OCI-LY3 (cell line): ENCODE measurements at regions not wholly inside any gene's neighbourhood (a gene's known extent, or its start where the extent isn't known, plus 50 kb on each side); places are given as distances from the start of the nearest gene placed in this dataset.

ENCODE experiments used
- H2AFZ ChIP-seq: fragments of 200-600, 300-600 bp; shearing (Covaris generic); 2 replicates; pipeline ENCODE4 v1.6.0; 2014; ENCODE audit warnings: antibody characterized with exemption, low read depth, low read length
- H3K27ac ChIP-seq: fragments of 200-600, 300-600 bp; sonication (generic); 2 replicates; pipeline ENCODE4 v1.5.1; 2014; ENCODE audit warnings: mild to moderate bottlenecking, low read length, moderate library complexity, mixed read lengths
- H3K27me3 ChIP-seq: fragments of 200-600, 300-600 bp; sonication (generic); 2 replicates; pipeline ENCODE4 v1.6.1; 2014; ENCODE audit warnings: low read depth, low read length, mixed read lengths
- H3K36me3 ChIP-seq: fragments of 200-600, 300-600 bp; sonication (generic); replicated peaks from 2 replicates; pipeline ENCODE3; 2014; ENCODE audit warnings: low read depth, low read length, mixed read lengths
- H3K4me1 ChIP-seq: fragments of 300-600, 200-600 bp; sonication (generic); 2 replicates; pipeline ENCODE4 v1.6.1; 2014; ENCODE audit warnings: low read length, mixed read lengths
- H3K4me2 ChIP-seq: fragments of 200-600, 300-600 bp; sonication (generic); 2 replicates; pipeline ENCODE4 v1.6.1; 2014; ENCODE audit warnings: low read length, mixed read lengths
- H3K4me3 ChIP-seq: fragments of 300-600, 200-600 bp; sonication (generic); 2 replicates; pipeline ENCODE4 v1.5.1; 2014; ENCODE audit warnings: antibody characterized with exemption, mild to moderate bottlenecking, low read length, moderate library complexity
- H3K79me2 ChIP-seq: fragments of 300-600, 200-600 bp; shearing (Covaris generic); 2 replicates; pipeline ENCODE4 v1.6.1; 2014; ENCODE audit warnings: mild to moderate bottlenecking, low read length, mixed read lengths
- H3K9ac ChIP-seq: fragments of 300-600, 200-600 bp; shearing (Covaris generic); 2 replicates; pipeline ENCODE4 v1.6.0; 2014; ENCODE audit warnings: mild to moderate bottlenecking, low read length, moderate library complexity
- H3K9me3 ChIP-seq: fragments of 200-600, 300-600 bp; shearing (Covaris generic); 2 replicates; pipeline ENCODE4 v1.6.1; 2014; ENCODE audit warnings: low read length, mixed read lengths; ENCODE audit not compliant: insufficient read depth
- H4K20me1 ChIP-seq: fragments of 200-600, 300-600 bp; sonication (generic); 2 replicates; pipeline ENCODE4 v1.6.1; 2016; ENCODE audit warnings: low read length, mixed read lengths; ENCODE audit not compliant: insufficient read depth
- CTCF ChIP-seq: fragments of 200-600, 300-600 bp; sonication (generic); IDR thresholded peaks from 2 replicates; pipeline ENCODE4 v1.5.1; 2014; ENCODE audit warnings: antibody characterized with exemption, low read length, low read depth
- EZH2phosphoT487 ChIP-seq: fragments of 200-600 bp; shearing (Covaris generic); IDR thresholded peaks from 2 replicates; pipeline ENCODE4 v1.6.1; 2018; ENCODE audit warnings: antibody characterized with exemption, mixed run types, low read depth

GRCh38 chr6:126820634-126821033 is 297.8 kb upstream of the RSPO3 start:
- TF ChIP-seq EZH2phosphoT487 (no peak), CTCF (no peak)
- Histone ChIP-seq H3K79me2 (no peaks in the 10 kb centered on the region), H2AFZ (no peak overlapping the region), H3K9ac (no peak overlapping the region), H3K4me1 (no peaks in the 10 kb centered on the region), H3K4me3 (no peak overlapping the region), H4K20me1 (no peaks in the 10 kb centered on the region), H3K36me3 (no peaks in the 10 kb centered on the region), H3K4me2 (no peak overlapping the region), H3K27me3 (no peaks in the 10 kb centered on the region), H3K27ac (no peak overlapping the region), H3K9me3 (no peaks in the 10 kb centered on the region)

- Histone ChIP-seq H4K20me1 (no peaks in the 10 kb centered on the region), H3K27ac (no peak overlapping the region), H2AFZ (no peak overlapping the region), H3K79me2 (no peaks in the 10 kb centered on the region), H3K4me2 (no peak overlapping the region), H3K4me3 (no peak overlapping the region), H3K4me1 (no peaks in the 10 kb centered on the region), H3K9me3 (no peaks in the 10 kb centered on the region), H3K27me3 (no peaks in the 10 kb centered on the region), H3K36me3 (no peaks in the 10 kb centered on the region), H3K9ac (no peak overlapping the region)
- no peak for TF ChIP-seq EZH2phosphoT487
- no peak for TF ChIP-seq CTCF
These were observed 296.8 kb upstream of the RSPO3 start for GRCh38 chr6:126821706-126822105.

GRCh38 chr6:126824226-126824625 is 294.2 kb upstream of the RSPO3 start:
- Histone ChIP-seq H3K36me3 (no peaks in the 10 kb centered on the region), H3K27ac (no peak overlapping the region), H4K20me1 (no peaks in the 10 kb centered on the region), H3K79me2 (no peaks in the 10 kb centered on the region), H3K27me3 (no peaks in the 10 kb centered on the region), H3K4me1 (no peaks in the 10 kb centered on the region), H3K4me2 (no peak overlapping the region), H2AFZ (no peak overlapping the region), H3K9me3 (no peaks in the 10 kb centered on the region), H3K9ac (no peak overlapping the region), H3K4me3 (no peak overlapping the region)
- TF ChIP-seq EZH2phosphoT487 (no peak), CTCF (no peak)

GRCh38 chr6:126824815-126825214 is 293.7 kb upstream of the RSPO3 start:
- Histone ChIP-seq H3K4me1 (no peaks in the 10 kb centered on the region), H3K27ac (no peak overlapping the region)

More at GRCh38 chr6:126824815-126825214, 293.7 kb upstream of the RSPO3 start:
- H2AFZ ChIP-seq: no peak overlapping the region
- H3K9me3 ChIP-seq: no peaks in the 10 kb centered on the region
- TF ChIP-seq CTCF (no peak), EZH2phosphoT487 (no peak)
- H4K20me1 ChIP-seq: no peaks in the 10 kb centered on the region
- H3K4me3 ChIP-seq: no peak overlapping the region
- H3K27me3 ChIP-seq: no peaks in the 10 kb centered on the region
- no peak overlapping the region for H3K4me2 ChIP-seq
- no peak overlapping the region for H3K9ac ChIP-seq
- H3K36me3 ChIP-seq: no peaks in the 10 kb centered on the region
- no peaks in the 10 kb centered on the region for H3K79me2 ChIP-seq
